ENCODE measurements at regions not wholly inside any gene's neighbourhood (a gene's known extent, or its start where the extent isn't known, plus 50 kb on each side); places are given as distances from the start of the nearest gene placed in this dataset.

DNA sequence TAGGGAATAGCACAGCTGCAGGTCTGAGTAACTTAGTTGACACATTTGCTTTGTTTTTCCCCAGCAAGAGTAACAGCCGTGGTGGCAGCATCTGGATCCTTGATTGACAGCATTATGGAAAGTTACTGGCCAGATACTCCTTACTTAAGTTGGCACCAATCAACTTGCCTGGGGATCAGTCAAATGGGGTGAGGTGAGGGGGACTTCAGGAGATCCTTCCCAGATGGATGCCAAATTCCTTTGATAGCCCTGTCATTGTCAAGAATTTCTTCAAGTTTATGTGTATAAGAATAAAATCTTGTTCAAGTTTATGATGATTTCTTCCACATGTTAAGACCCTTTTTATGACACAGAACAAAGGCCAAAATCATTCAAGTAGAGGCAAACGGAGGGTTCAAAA, 618.4 kb downstream of the SLC6A15 start:
- Histone ChIP-seq H3K4me1 (no peaks in the 10 kb centered on the region), H3K4me3 (no peak overlapping the region), H3K9me3 (no peaks in the 10 kb centered on the region), H3K27me3 (no peaks in the 10 kb centered on the region), H3K36me3 (ENCODE audit: low read depth, missing control alignments) (no peaks in the 10 kb centered on the region), H3K27ac (no peak overlapping the region)
- DNase-seq = no peak
- TF ChIP-seq POLR2A (IDR thresholded peaks at IDR 0.05) = no peak
- TF ChIP-seq, protein P1, sequence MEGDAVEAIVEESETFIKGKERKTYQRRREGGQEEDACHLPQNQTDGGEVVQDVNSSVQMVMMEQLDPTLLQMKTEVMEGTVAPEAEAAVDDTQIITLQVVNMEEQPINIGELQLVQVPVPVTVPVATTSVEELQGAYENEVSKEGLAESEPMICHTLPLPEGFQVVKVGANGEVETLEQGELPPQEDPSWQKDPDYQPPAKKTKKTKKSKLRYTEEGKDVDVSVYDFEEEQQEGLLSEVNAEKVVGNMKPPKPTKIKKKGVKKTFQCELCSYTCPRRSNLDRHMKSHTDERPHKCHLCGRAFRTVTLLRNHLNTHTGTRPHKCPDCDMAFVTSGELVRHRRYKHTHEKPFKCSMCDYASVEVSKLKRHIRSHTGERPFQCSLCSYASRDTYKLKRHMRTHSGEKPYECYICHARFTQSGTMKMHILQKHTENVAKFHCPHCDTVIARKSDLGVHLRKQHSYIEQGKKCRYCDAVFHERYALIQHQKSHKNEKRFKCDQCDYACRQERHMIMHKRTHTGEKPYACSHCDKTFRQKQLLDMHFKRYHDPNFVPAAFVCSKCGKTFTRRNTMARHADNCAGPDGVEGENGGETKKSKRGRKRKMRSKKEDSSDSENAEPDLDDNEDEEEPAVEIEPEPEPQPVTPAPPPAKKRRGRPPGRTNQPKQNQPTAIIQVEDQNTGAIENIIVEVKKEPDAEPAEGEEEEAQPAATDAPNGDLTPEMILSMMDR (IDR thresholded peaks at IDR 0.05) = no peak
- intact Hi-C loops (cut with DNase I; ENCODE audit: low total_unique reads) = no loop called here
- 69 to 73% methylated on average over 2 of the region's 2 CpGs for WGBS, 2 donors

DNA sequence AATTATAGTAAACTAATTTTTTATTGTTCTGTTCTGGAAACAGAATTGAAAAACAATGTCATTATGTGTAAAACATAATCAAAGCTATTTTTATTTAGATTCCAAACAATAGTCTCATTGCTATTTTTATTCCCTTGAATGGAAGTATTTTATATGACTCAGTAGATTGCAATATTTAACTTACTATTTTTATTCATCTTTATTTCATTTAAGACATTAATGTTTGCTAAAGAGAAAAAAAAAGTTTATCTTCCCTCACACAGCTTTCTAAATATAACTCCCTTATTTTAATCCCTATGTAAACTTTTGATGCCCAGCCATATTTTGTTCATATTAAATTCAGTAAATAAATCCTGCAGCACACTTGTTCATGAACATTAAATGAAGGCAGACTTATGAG, 622.4 kb downstream of the SLC6A15 start:
- intact Hi-C loops (cut with DNase I; ENCODE audit: low total_unique reads) = no loop called here
- no peak overlapping the region for H3K4me3 ChIP-seq
- H3K27ac ChIP-seq = no peak overlapping the region
- no peak for TF ChIP-seq POLR2A (IDR thresholded peaks at IDR 0.05)
- TF ChIP-seq, protein P1 (IDR thresholded peaks at IDR 0.05) = no peak
- H3K9me3 ChIP-seq = no peaks in the 10 kb centered on the region
- no peaks in the 10 kb centered on the region for H3K27me3 ChIP-seq
- no peak for DNase-seq
- H3K4me1 ChIP-seq = no peaks in the 10 kb centered on the region
- no peaks in the 10 kb centered on the region for H3K36me3 ChIP-seq (ENCODE audit: low read depth, missing control alignments)

DNA sequence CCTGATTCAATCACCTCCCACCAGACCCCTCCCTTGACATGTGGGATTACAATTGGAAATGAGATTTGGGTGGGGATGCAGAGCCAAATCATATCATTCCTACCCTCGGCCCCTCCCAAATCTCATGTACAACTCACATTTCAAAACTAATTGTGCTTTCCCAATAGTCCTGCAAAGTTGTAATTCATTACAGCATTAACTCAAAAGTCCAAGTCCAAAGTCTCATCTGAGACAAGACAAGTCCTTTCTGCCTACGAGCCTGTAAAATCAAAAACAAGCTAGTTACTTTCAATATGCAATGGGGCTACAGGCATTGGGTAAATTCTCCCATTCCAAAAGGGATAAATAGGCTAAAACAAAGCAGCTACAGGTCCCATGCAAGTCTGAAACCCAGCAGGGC, 634.6 kb downstream of the SLC6A15 start:
- Histone ChIP-seq H3K4me1 (no peaks in the 10 kb centered on the region), H3K9me3 (no peaks in the 10 kb centered on the region), H3K27ac (no peak overlapping the region), H3K4me3 (no peak overlapping the region), H3K36me3 (ENCODE audit: low read depth, missing control alignments) (no peaks in the 10 kb centered on the region), H3K27me3 (no peaks in the 10 kb centered on the region)
- intact Hi-C loops (cut with DNase I; ENCODE audit: low total_unique reads) = no loop called here
- WGBS, 2 donors = 83 to 86% methylated on average over 2 of the region's 2 CpGs
- TF ChIP-seq POLR2A (IDR thresholded peaks at IDR 0.05) = no peak
- TF ChIP-seq, protein P1 (IDR thresholded peaks at IDR 0.05) = no peak
- no peak for DNase-seq

DNA sequence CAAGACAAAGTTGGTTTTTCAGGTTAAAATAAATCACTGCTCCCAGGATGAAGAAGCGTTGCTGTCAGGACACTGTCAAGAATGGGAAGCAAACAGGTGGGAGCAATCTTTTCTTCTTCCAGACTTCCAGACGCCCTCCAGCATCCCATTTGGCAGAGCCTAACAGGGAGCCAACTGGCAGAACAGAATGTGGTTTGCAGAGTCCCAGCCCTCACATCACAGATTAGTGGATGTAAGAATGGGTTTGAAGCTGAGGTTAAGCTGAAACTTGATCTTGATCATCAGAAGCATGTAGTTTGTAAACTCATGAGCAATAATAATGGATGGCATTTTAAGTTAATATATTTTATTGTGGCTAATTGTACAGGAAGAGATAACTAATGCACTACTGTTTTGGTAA, 636.4 kb downstream of the SLC6A15 start:
- H3K4me3 ChIP-seq = no peak overlapping the region
- TF ChIP-seq, protein P1 (IDR thresholded peaks at IDR 0.05) = no peak
- TF ChIP-seq POLR2A (IDR thresholded peaks at IDR 0.05) = no peak
- 62 to 63% methylated on average over 2 of the region's 2 CpGs for WGBS, 2 donors
- DNase-seq = no peak
- H3K27ac ChIP-seq = no peak overlapping the region
- no peaks in the 10 kb centered on the region for H3K9me3 ChIP-seq
- intact Hi-C loops (cut with DNase I; ENCODE audit: low total_unique reads) = no loop called here
- no peaks in the 10 kb centered on the region for H3K4me1 ChIP-seq
- H3K27me3 ChIP-seq = no peaks in the 10 kb centered on the region
- H3K36me3 ChIP-seq (ENCODE audit: low read depth, missing control alignments) = no peaks in the 10 kb centered on the region

DNA sequence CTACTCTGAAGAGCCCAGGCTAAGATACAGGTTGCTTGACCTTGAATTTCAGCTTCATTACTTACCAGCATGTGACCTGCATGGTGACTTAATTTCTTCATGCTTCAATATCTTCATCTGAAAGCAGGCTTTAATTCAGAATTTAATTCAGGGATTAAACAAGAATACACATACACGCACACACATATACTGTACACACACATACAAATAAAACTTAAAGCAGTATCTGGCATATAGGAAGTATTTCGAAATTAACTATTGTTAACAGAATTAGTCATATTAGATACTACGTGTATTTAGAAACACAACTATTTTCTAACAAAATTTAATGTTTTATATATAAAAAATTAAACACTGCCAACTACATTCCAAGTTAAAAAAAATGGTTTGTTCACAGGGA, 640.3 kb downstream of the SLC6A15 start:
- 85 to 93% methylated on average over 3 of the region's 3 CpGs for WGBS, 2 donors
- H3K27me3 ChIP-seq = no peaks in the 10 kb centered on the region
- no peak for TF ChIP-seq POLR2A (IDR thresholded peaks at IDR 0.05)
- TF ChIP-seq, protein P1 (IDR thresholded peaks at IDR 0.05) = no peak
- DNase-seq = no peak
- no peaks in the 10 kb centered on the region for H3K36me3 ChIP-seq (ENCODE audit: low read depth, missing control alignments)
- H3K9me3 ChIP-seq = no peaks in the 10 kb centered on the region
- intact Hi-C loops (cut with DNase I; ENCODE audit: low total_unique reads) = no loop called here
- no peak overlapping the region for H3K4me3 ChIP-seq
- H3K27ac ChIP-seq = no peak overlapping the region
- H3K4me1 ChIP-seq = no peaks in the 10 kb centered on the region
